CD8-positive, alpha-beta memory T cell (primary cell): ENCODE measurements at regions not wholly inside any gene's neighbourhood (a gene's known extent, or its start where the extent isn't known, plus 50 kb on each side); places are given as distances from the start of the nearest gene placed in this dataset.

ENCODE experiments used
- CTCF ChIA-PET: fragments of 350-600 bp; sonication (Branson Sonifier 250); formaldehyde crosslinking; loops from one replicate; lab custom pipeline; 2021; ENCODE audit warnings: antibody characterized with exemption; lab: Charles Lee
- POLR2A ChIA-PET: fragments of 350-600 bp; sonication (Branson Sonifier 250); formaldehyde crosslinking; loops from one replicate; lab custom pipeline; 2021; ENCODE audit warnings: antibody characterized with exemption; lab: Charles Lee
- DNase-seq, 5 donors: peaks; one replicate each; pipeline versions ENCODE4 v3.0.0 to v3.0.0-alpha.2; 2020 to 2022; ENCODE audit warnings: mixed read lengths in 1 of 5
- H3K27ac ChIP-seq: one replicate; pipeline ENCODE4 v1.7.0; 2013; ENCODE audit warnings: low read depth, mild to moderate bottlenecking, low read length, moderate library complexity
- H3K27me3 ChIP-seq: 2 replicates; pipeline ENCODE4 v1.7.0; 2013; ENCODE audit warnings: low read length, mild to moderate bottlenecking; ENCODE audit not compliant: insufficient read depth, poor library complexity, severe bottlenecking
- H3K36me3 ChIP-seq: 2 replicates; pipeline ENCODE4 v1.7.0; 2013; ENCODE audit warnings: mild to moderate bottlenecking, low read length, moderate library complexity; ENCODE audit not compliant: insufficient read depth
- H3K4me1 ChIP-seq: 2 replicates; pipeline ENCODE4 v1.7.0; 2013; ENCODE audit warnings: mild to moderate bottlenecking, low read length, moderate library complexity; ENCODE audit not compliant: insufficient read depth
- H3K4me3 ChIP-seq: 2 replicates; pipeline ENCODE4 v1.7.0; 2013; ENCODE audit warnings: mild to moderate bottlenecking, low read length
- H3K9me3 ChIP-seq: 2 replicates; pipeline ENCODE4 v1.7.0; 2013; ENCODE audit warnings: mild to moderate bottlenecking, low read length
- H3K27ac Mint-ChIP-seq, 8 donors: one replicate each; pipeline ENCODE4 v1.8.0; 2020 to 2021; ENCODE audit warnings: mixed read lengths in 8 of 8, mild to moderate bottlenecking in 6 of 8, inconsistent platforms in 3 of 8, moderate library complexity in 3 of 8
- H3K27me3 Mint-ChIP-seq, 2 donors: one replicate each; pipeline ENCODE4 v1.8.0; 2020 to 2021; ENCODE audit warnings: mixed read lengths in 2 of 2, mild to moderate bottlenecking in 1 of 2, moderate library complexity in 1 of 2
- H3K36me3 Mint-ChIP-seq, 3 donors: one replicate each; pipeline ENCODE4 v1.8.0; 2020 to 2021; ENCODE audit warnings: mixed read lengths in 3 of 3, inconsistent platforms in 1 of 3, mild to moderate bottlenecking in 1 of 3
- H3K4me1 Mint-ChIP-seq, 3 donors: one replicate each; pipeline ENCODE4 v1.8.0; 2020 to 2021; ENCODE audit warnings: mixed read lengths in 3 of 3, inconsistent platforms in 1 of 3, mild to moderate bottlenecking in 1 of 3
- H3K4me3 Mint-ChIP-seq, 7 donors: one replicate each; pipeline ENCODE4 v1.8.0; 2020 to 2021; ENCODE audit warnings: mixed read lengths in 7 of 7, mild to moderate bottlenecking in 6 of 7, moderate library complexity in 4 of 7, inconsistent platforms in 2 of 7
- H3K9me3 Mint-ChIP-seq, 5 donors: one replicate each; pipeline ENCODE4 v1.8.0; 2020 to 2022; ENCODE audit warnings: mixed read lengths in 5 of 5, mild to moderate bottlenecking in 3 of 5, moderate library complexity in 2 of 5, inconsistent platforms in 1 of 5

- POLR2A ChIA-PET = no interaction called here
- peaks cover 0 to 10% (median 0%) of the 10 kb centered on the region in 5 donors for H3K9me3 Mint-ChIP-seq
- no peaks in the 10 kb centered on the region for H3K4me1 Mint-ChIP-seq
Measured at GRCh38 chr12:127750076-127750840, 516.7 kb upstream of the TMEM132C start.

GRCh38 chr12:127752802-127753201 lies 514.2 kb upstream of the TMEM132C start:
- Mint-ChIP-seq H3K27me3 (no peaks in the 10 kb centered on the region), H3K4me1 (no peaks in the 10 kb centered on the region), H3K9me3 (peaks cover 0 to 12% (median 7%) of the 10 kb centered on the region in 5 donors), H3K36me3 (no peaks in the 10 kb centered on the region), H3K27ac (no peak overlapping the region), H3K4me3 (no peak overlapping the region)
- CTCF ChIA-PET = no interaction called here
- POLR2A ChIA-PET = no interaction called here
- Histone ChIP-seq H3K4me3 (no peak overlapping the region), H3K4me1 (no peaks in the 10 kb centered on the region), H3K36me3 (no peaks in the 10 kb centered on the region), H3K9me3 (no peaks in the 10 kb centered on the region), H3K27me3 (no peaks in the 10 kb centered on the region), H3K27ac (no peak overlapping the region)
- no peak for DNase-seq

More at GRCh38 chr12:127750076-127750840, 516.7 kb upstream of the TMEM132C start:
- H3K27ac Mint-ChIP-seq = no peak overlapping the region
- H3K27me3 Mint-ChIP-seq = no peaks in the 10 kb centered on the region
- no peak for DNase-seq
- CTCF ChIA-PET = no interaction called here
- H3K36me3 ChIP-seq = no peaks in the 10 kb centered on the region
- no peak overlapping the region for H3K27ac ChIP-seq
- H3K36me3 Mint-ChIP-seq = no peaks in the 10 kb centered on the region
- H3K27me3 ChIP-seq = no peaks in the 10 kb centered on the region
- H3K4me1 ChIP-seq = no peaks in the 10 kb centered on the region
- no peak overlapping the region for H3K4me3 ChIP-seq
- H3K4me3 Mint-ChIP-seq = no peak overlapping the region
- H3K9me3 ChIP-seq = no peaks in the 10 kb centered on the region

GRCh38 chr12:127760357-127760756 lies 506.6 kb upstream of the TMEM132C start:
- H3K27ac ChIP-seq = no peak overlapping the region
- ChIA-PET CTCF (no interaction called here), POLR2A (no interaction called here)
- Mint-ChIP-seq H3K27ac (no peak overlapping the region), H3K9me3 (peaks cover 8 to 17% (median 9%) of the 10 kb centered on the region in 5 donors), H3K27me3 (no peaks in the 10 kb centered on the region), H3K4me3 (no peak overlapping the region), H3K4me1 (no peaks in the 10 kb centered on the region), H3K36me3 (no peaks in the 10 kb centered on the region)
- no peaks in the 10 kb centered on the region for H3K9me3 ChIP-seq
- H3K27me3 ChIP-seq = no peaks in the 10 kb centered on the region
- no peak for DNase-seq
- no peaks in the 10 kb centered on the region for H3K36me3 ChIP-seq
- H3K4me3 ChIP-seq = no peak overlapping the region
- H3K4me1 ChIP-seq = no peaks in the 10 kb centered on the region

GRCh38 chr12:127760996-127761395 lies 506.0 kb upstream of the TMEM132C start:
- ChIA-PET CTCF (no interaction called here), POLR2A (no interaction called here)
- Histone ChIP-seq H3K27me3 (no peaks in the 10 kb centered on the region), H3K27ac (no peak overlapping the region), H3K4me3 (no peak overlapping the region), H3K36me3 (no peaks in the 10 kb centered on the region), H3K9me3 (no peaks in the 10 kb centered on the region), H3K4me1 (no peaks in the 10 kb centered on the region)
- no peak overlapping the region for H3K4me3 Mint-ChIP-seq
- H3K4me1 Mint-ChIP-seq = no peaks in the 10 kb centered on the region
- H3K27ac Mint-ChIP-seq = no peak overlapping the region
- no peaks in the 10 kb centered on the region for H3K36me3 Mint-ChIP-seq
- peaks cover 8 to 17% (median 9%) of the 10 kb centered on the region in 5 donors for H3K9me3 Mint-ChIP-seq
- no peak for DNase-seq
- H3K27me3 Mint-ChIP-seq = no peaks in the 10 kb centered on the region

GRCh38 chr12:127761880-127762279 lies 505.1 kb upstream of the TMEM132C start:
- Mint-ChIP-seq H3K9me3 (peaks cover 4 to 14% (median 8%) of the 10 kb centered on the region in 5 donors), H3K36me3 (no peaks in the 10 kb centered on the region), H3K4me1 (no peaks in the 10 kb centered on the region), H3K27ac (no peak overlapping the region), H3K27me3 (no peaks in the 10 kb centered on the region), H3K4me3 (peak overlapping the region in 1 of 7 donors; percentile 55)
- ChIA-PET CTCF (no interaction called here), POLR2A (no interaction called here)
- no peak for DNase-seq
- Histone ChIP-seq H3K9me3 (no peaks in the 10 kb centered on the region), H3K36me3 (no peaks in the 10 kb centered on the region), H3K4me3 (no peak overlapping the region), H3K27me3 (no peaks in the 10 kb centered on the region), H3K27ac (no peak overlapping the region), H3K4me1 (no peaks in the 10 kb centered on the region)

GRCh38 chr12:127767656-127768055 lies 499.3 kb upstream of the TMEM132C start:
- Mint-ChIP-seq H3K4me3 (no peak overlapping the region), H3K36me3 (no peaks in the 10 kb centered on the region), H3K27me3 (no peaks in the 10 kb centered on the region), H3K4me1 (no peaks in the 10 kb centered on the region), H3K27ac (no peak overlapping the region), H3K9me3 (peaks cover 0 to 6% (median 5%) of the 10 kb centered on the region in 5 donors)
- Histone ChIP-seq H3K27ac (no peak overlapping the region), H3K27me3 (no peaks in the 10 kb centered on the region), H3K9me3 (no peaks in the 10 kb centered on the region), H3K36me3 (no peaks in the 10 kb centered on the region), H3K4me3 (no peak overlapping the region), H3K4me1 (no peaks in the 10 kb centered on the region)
- ChIA-PET CTCF (no interaction called here), POLR2A (no interaction called here)
- no peak for DNase-seq

- ChIA-PET CTCF (no interaction called here), POLR2A (no interaction called here)
- no peaks in the 10 kb centered on the region for H3K27me3 Mint-ChIP-seq
- H3K4me3 ChIP-seq = no peak overlapping the region
- no peaks in the 10 kb centered on the region for H3K36me3 ChIP-seq
- no peaks in the 10 kb centered on the region for H3K27me3 ChIP-seq
- no peak overlapping the region for H3K27ac ChIP-seq
- H3K9me3 Mint-ChIP-seq = peaks cover 0 to 6% (median 6%) of the 10 kb centered on the region in 5 donors
- no peak overlapping the region for H3K4me3 Mint-ChIP-seq
- H3K9me3 ChIP-seq = no peaks in the 10 kb centered on the region
- peak overlapping the region in 1 of 8 donors; percentile 41 for H3K27ac Mint-ChIP-seq
- DNase-seq = no peak
- H3K4me1 ChIP-seq = no peaks in the 10 kb centered on the region
- no peaks in the 10 kb centered on the region for H3K4me1 Mint-ChIP-seq
- H3K36me3 Mint-ChIP-seq = no peaks in the 10 kb centered on the region
Measured at GRCh38 chr12:127770118-127770517, 496.9 kb upstream of the TMEM132C start.

GRCh38 chr12:127771546-127771945 lies 495.4 kb upstream of the TMEM132C start:
- H3K36me3 Mint-ChIP-seq = no peaks in the 10 kb centered on the region
- DNase-seq = no peak
- H3K27ac Mint-ChIP-seq = no peak overlapping the region
- H3K36me3 ChIP-seq = no peaks in the 10 kb centered on the region
- no peak overlapping the region for H3K4me3 ChIP-seq
- H3K4me1 ChIP-seq = no peaks in the 10 kb centered on the region
- H3K9me3 ChIP-seq = no peaks in the 10 kb centered on the region
- no peak overlapping the region for H3K4me3 Mint-ChIP-seq
- CTCF ChIA-PET = no interaction called here
- no peaks in the 10 kb centered on the region for H3K27me3 Mint-ChIP-seq
- H3K27ac ChIP-seq = no peak overlapping the region
- peaks cover 0 to 8% (median 5%) of the 10 kb centered on the region in 5 donors for H3K9me3 Mint-ChIP-seq
- no peaks in the 10 kb centered on the region for H3K4me1 Mint-ChIP-seq
- no peaks in the 10 kb centered on the region for H3K27me3 ChIP-seq
- POLR2A ChIA-PET = no interaction called here
